ENCODE measurements at regions not wholly inside any gene's neighbourhood (a gene's known extent, or its start where the extent isn't known, plus 50 kb on each side); places are given as distances from the start of the nearest gene placed in this dataset.
A peak's percentile ranks its signal among the peaks of the same experiment; 100 is the strongest.

GRCh38 chr4:187227907-187228704, 504.4 kb upstream of the FAT1 start:
- Histone ChIP-seq H3K36me3 (ENCODE audit: control insufficient read depth, insufficient read depth, low read length) (no peaks in the 10 kb centered on the region), H3K9me3 (ENCODE audit: control insufficient read depth, low read length) (no peaks in the 10 kb centered on the region), H3K4me1 (ENCODE audit: control insufficient read depth, insufficient read depth, low read length, poor library complexity, severe bottlenecking) (peaks cover 13% of the 10 kb centered on the region), H3K27ac (ENCODE audit: low read depth, low read length, severe bottlenecking) (no peak overlapping the region), H3K4me3 (ENCODE audit: extremely low read depth, insufficient read depth, low read length, poor library complexity, severe bottlenecking) (no peak overlapping the region)
- 74 to 92% methylated on average over 2 to 4 of the region's 6 CpGs for whole genome bisulfite sequencing, 2 experiments (ENCODE audit: insufficient coverage in 2 of 2)

GRCh38 chr4:187232196-187232595, 508.5 kb upstream of the FAT1 start:
- Histone ChIP-seq H3K4me3 (ENCODE audit: extremely low read depth, insufficient read depth, low read length, poor library complexity, severe bottlenecking) (no peak overlapping the region), H3K9me3 (ENCODE audit: control insufficient read depth, low read length) (no peaks in the 10 kb centered on the region), H3K27ac (ENCODE audit: low read depth, low read length, severe bottlenecking) (no peak overlapping the region), H3K4me1 (ENCODE audit: control insufficient read depth, insufficient read depth, low read length, poor library complexity, severe bottlenecking) (peaks cover 23% of the 10 kb centered on the region), H3K36me3 (ENCODE audit: control insufficient read depth, insufficient read depth, low read length) (no peaks in the 10 kb centered on the region)
- WGBS, 2 experiments (ENCODE audit: insufficient coverage in 2 of 2) = no CpG with 5 or more reads among the region's 3 CpGs

- no peak overlapping the region for H3K27ac ChIP-seq (ENCODE audit: low read depth, low read length, severe bottlenecking)
- no peaks in the 10 kb centered on the region for H3K36me3 ChIP-seq (ENCODE audit: control insufficient read depth, insufficient read depth, low read length)
- peaks cover 22% of the 10 kb centered on the region for H3K4me1 ChIP-seq (ENCODE audit: control insufficient read depth, insufficient read depth, low read length, poor library complexity, severe bottlenecking)
- no peaks in the 10 kb centered on the region for H3K9me3 ChIP-seq (ENCODE audit: control insufficient read depth, low read length)
- WGBS, 2 experiments (ENCODE audit: insufficient coverage in 2 of 2) = 92% methylated on average over 2 of the region's 2 CpGs; no CpG with 5 or more reads in 1 of the 2 experiments
- no peak overlapping the region for H3K4me3 ChIP-seq (ENCODE audit: extremely low read depth, insufficient read depth, low read length, poor library complexity, severe bottlenecking)
Observed at GRCh38 chr4:187232796-187233195, 509.1 kb upstream of the FAT1 start.

- Histone ChIP-seq H3K4me3 (ENCODE audit: extremely low read depth, insufficient read depth, low read length, poor library complexity, severe bottlenecking) (no peak overlapping the region), H3K9me3 (ENCODE audit: control insufficient read depth, low read length) (no peaks in the 10 kb centered on the region), H3K4me1 (ENCODE audit: control insufficient read depth, insufficient read depth, low read length, poor library complexity, severe bottlenecking) (peaks cover 10% of the 10 kb centered on the region), H3K27ac (ENCODE audit: low read depth, low read length, severe bottlenecking) (peak overlapping the region; percentile 38), H3K36me3 (ENCODE audit: control insufficient read depth, insufficient read depth, low read length) (no peaks in the 10 kb centered on the region)
- 87 to 96% methylated on average over 11 to 14 of the region's 16 CpGs for WGBS, 2 experiments (ENCODE audit: insufficient coverage in 2 of 2)
Observed at GRCh38 chr4:187235456-187236170, 512.0 kb upstream of the FAT1 start.

- Histone ChIP-seq H3K9me3 (ENCODE audit: control insufficient read depth, low read length) (no peaks in the 10 kb centered on the region), H3K36me3 (ENCODE audit: control insufficient read depth, insufficient read depth, low read length) (no peaks in the 10 kb centered on the region), H3K27ac (ENCODE audit: low read depth, low read length, severe bottlenecking) (peak overlapping the region; percentile 38), H3K4me3 (ENCODE audit: extremely low read depth, insufficient read depth, low read length, poor library complexity, severe bottlenecking) (no peak overlapping the region), H3K4me1 (ENCODE audit: control insufficient read depth, insufficient read depth, low read length, poor library complexity, severe bottlenecking) (peaks cover 10% of the 10 kb centered on the region)
- WGBS, 2 experiments (ENCODE audit: insufficient coverage in 2 of 2) = 83 to 100% methylated on average over 1 to 2 of the region's 4 CpGs
Observed at GRCh38 chr4:187236209-187236890, 512.7 kb upstream of the FAT1 start.

- Histone ChIP-seq H3K9me3 (ENCODE audit: control insufficient read depth, low read length) (no peaks in the 10 kb centered on the region), H3K4me3 (ENCODE audit: extremely low read depth, insufficient read depth, low read length, poor library complexity, severe bottlenecking) (no peak overlapping the region), H3K36me3 (ENCODE audit: control insufficient read depth, insufficient read depth, low read length) (no peaks in the 10 kb centered on the region), H3K4me1 (ENCODE audit: control insufficient read depth, insufficient read depth, low read length, poor library complexity, severe bottlenecking) (peaks cover 10% of the 10 kb centered on the region), H3K27ac (ENCODE audit: low read depth, low read length, severe bottlenecking) (no peak overlapping the region)
Observed at GRCh38 chr4:187238646-187239045, 515.0 kb upstream of the FAT1 start.

GRCh38 chr4:187251896-187252295, 528.2 kb upstream of the FAT1 start:
- Histone ChIP-seq H3K4me3 (ENCODE audit: extremely low read depth, insufficient read depth, low read length, poor library complexity, severe bottlenecking) (no peak overlapping the region), H3K9me3 (ENCODE audit: control insufficient read depth, low read length) (no peaks in the 10 kb centered on the region), H3K36me3 (ENCODE audit: control insufficient read depth, insufficient read depth, low read length) (no peaks in the 10 kb centered on the region), H3K27ac (ENCODE audit: low read depth, low read length, severe bottlenecking) (no peak overlapping the region), H3K4me1 (ENCODE audit: control insufficient read depth, insufficient read depth, low read length, poor library complexity, severe bottlenecking) (peaks cover 18% of the 10 kb centered on the region)
- WGBS, 2 experiments (ENCODE audit: insufficient coverage in 2 of 2) = no CpG with 5 or more reads among the region's 4 CpGs

- 85 to 90% methylated on average over 6 of the region's 6 CpGs for WGBS, 2 experiments (ENCODE audit: insufficient coverage in 2 of 2)
- H3K9me3 ChIP-seq (ENCODE audit: control insufficient read depth, low read length) = no peaks in the 10 kb centered on the region
- H3K27ac ChIP-seq (ENCODE audit: low read depth, low read length, severe bottlenecking) = no peak overlapping the region
- peaks cover 5% of the 10 kb centered on the region for H3K4me1 ChIP-seq (ENCODE audit: control insufficient read depth, insufficient read depth, low read length, poor library complexity, severe bottlenecking)
- no peak overlapping the region for H3K4me3 ChIP-seq (ENCODE audit: extremely low read depth, insufficient read depth, low read length, poor library complexity, severe bottlenecking)
- H3K36me3 ChIP-seq (ENCODE audit: control insufficient read depth, insufficient read depth, low read length) = no peaks in the 10 kb centered on the region
Observed at GRCh38 chr4:187256897-187257296, 533.2 kb upstream of the FAT1 start.

- H3K4me3 ChIP-seq (ENCODE audit: extremely low read depth, insufficient read depth, low read length, poor library complexity, severe bottlenecking) = no peak overlapping the region
- no peak overlapping the region for H3K27ac ChIP-seq (ENCODE audit: low read depth, low read length, severe bottlenecking)
- no peaks in the 10 kb centered on the region for H3K9me3 ChIP-seq (ENCODE audit: control insufficient read depth, low read length)
- peaks cover 3% of the 10 kb centered on the region for H3K4me1 ChIP-seq (ENCODE audit: control insufficient read depth, insufficient read depth, low read length, poor library complexity, severe bottlenecking)
- H3K36me3 ChIP-seq (ENCODE audit: control insufficient read depth, insufficient read depth, low read length) = no peaks in the 10 kb centered on the region
- 40 to 61% methylated on average over 1 to 3 of the region's 7 CpGs for WGBS, 2 experiments (ENCODE audit: insufficient coverage in 2 of 2)
Observed at GRCh38 chr4:187258651-187259401, 535.2 kb upstream of the FAT1 start.

GRCh38 chr4:187268940-187269339, 545.3 kb upstream of the FAT1 start:
- H3K27ac ChIP-seq (ENCODE audit: low read depth, low read length, severe bottlenecking) = peak overlapping the region; percentile 73
- peaks cover 6% of the 10 kb centered on the region for H3K4me1 ChIP-seq (ENCODE audit: control insufficient read depth, insufficient read depth, low read length, poor library complexity, severe bottlenecking)
- no peaks in the 10 kb centered on the region for H3K9me3 ChIP-seq (ENCODE audit: control insufficient read depth, low read length)
- no peak overlapping the region for H3K4me3 ChIP-seq (ENCODE audit: extremely low read depth, insufficient read depth, low read length, poor library complexity, severe bottlenecking)
- no peaks in the 10 kb centered on the region for H3K36me3 ChIP-seq (ENCODE audit: control insufficient read depth, insufficient read depth, low read length)
- 100% methylated on average over 1 of the region's 2 CpGs; no CpG with 5 or more reads in 1 of the 2 experiments for WGBS, 2 experiments (ENCODE audit: insufficient coverage in 2 of 2)
